Suppressor macrophage (primary cell): ENCODE measurements at regions not wholly inside any gene's neighbourhood (a gene's known extent, or its start where the extent isn't known, plus 50 kb on each side); places are given as distances from the start of the nearest gene placed in this dataset.

Experiments used
- DNase-seq, 4 experiments: peaks; one replicate each; pipeline ENCODE4 v3.0.0-alpha.2; 2020 to 2022

- peak in 3 of 4 experiments; percentile 5 to 13 (median 10) for DNase-seq
Measured at GRCh38 chr4:104901438-104901837, 245.2 kb upstream of the TET2 start.

GRCh38 chr4:104901961-104902605 is 244.6 kb upstream of the TET2 start:
- DNase-seq = peak in 3 of 4 experiments; percentile 4 to 20 (median 14)

- peak in 2 of 4 experiments; percentile 13 to 25 for DNase-seq
Measured at GRCh38 chr4:104905065-104905464, 241.6 kb upstream of the TET2 start.

GRCh38 chr4:104905546-104905945 is 241.1 kb upstream of the TET2 start:
- no peak for DNase-seq

- no peak for DNase-seq
Measured at GRCh38 chr4:104906276-104906675, 240.4 kb upstream of the TET2 start.

GRCh38 chr4:104907074-104907649 is 239.5 kb upstream of the TET2 start:
- DNase-seq = no peak

GRCh38 chr4:104907991-104908390 is 238.7 kb upstream of the TET2 start:
- DNase-seq = no peak

- DNase-seq = no peak
Measured at GRCh38 chr4:104909376-104909775, 237.3 kb upstream of the TET2 start.

- DNase-seq = no peak
Measured at GRCh38 chr4:104912518-104912917, 234.2 kb upstream of the TET2 start.

- no peak for DNase-seq
Measured at GRCh38 chr4:104915373-104915772, 231.3 kb upstream of the TET2 start.

GRCh38 chr4:104915864-104916263 is 230.8 kb upstream of the TET2 start:
- no peak for DNase-seq

- no peak for DNase-seq
Measured at GRCh38 chr4:104919406-104919805, 227.3 kb upstream of the TET2 start.

GRCh38 chr4:104930298-104930697 is 216.4 kb upstream of the TET2 start:
- DNase-seq = no peak

GRCh38 chr4:104930745-104931736 is 215.6 kb upstream of the TET2 start:
- peak; percentile 34 to 71 (median 61) for DNase-seq

GRCh38 chr4:104938624-104939023 is 208.1 kb upstream of the TET2 start:
- DNase-seq = no peak

GRCh38 chr4:104940927-104941326 is 205.7 kb upstream of the TET2 start:
- no peak for DNase-seq

GRCh38 chr4:104941661-104942062 is 205.0 kb upstream of the TET2 start:
- no peak for DNase-seq

- no peak for DNase-seq
Measured at GRCh38 chr4:104942990-104943743, 203.5 kb upstream of the TET2 start.

- no peak for DNase-seq
Measured at GRCh38 chr4:104944596-104944995, 202.1 kb upstream of the TET2 start.

- DNase-seq = peak; percentile 26 to 70 (median 58)
Measured at GRCh38 chr4:104964410-104965175, 182.1 kb upstream of the TET2 start.

- peak; percentile 68 to 89 (median 78) for DNase-seq
Measured at GRCh38 chr4:104966349-104967033, 180.2 kb upstream of the TET2 start.
